Lower lobe of right lung (tissue), 2 donors: ENCODE measurements at regions not wholly inside any gene's neighbourhood (a gene's known extent, or its start where the extent isn't known, plus 50 kb on each side); places are given as distances from the start of the nearest gene placed in this dataset.
"Not testable (repeated sequence)": the region's sequence is repeated elsewhere in the genome, so short reads cannot be mapped to it uniquely, and the experiment has no call there.

ENCODE experiments used
- ATAC-seq, 2 donors: fragments of 200-7000 bp; cut with Tn5 transposase; one replicate each; pipeline ENCODE4 v1.9.1; 2020 to 2022; ENCODE audit warnings: mild to moderate bottlenecking in 2 of 2, moderate library complexity in 2 of 2
- DNase-seq: peaks from one replicate; pipeline ENCODE4 v3.0.0-alpha.2; 2020
- H3K27ac ChIP-seq: fragments of 200-600 bp; one replicate; pipeline ENCODE4 v1.8.0; 2022
- H3K27me3 ChIP-seq: fragments of 200-600 bp; one replicate; pipeline ENCODE4 v1.8.0; 2022; ENCODE audit warnings: low read depth
- H3K36me3 ChIP-seq: fragments of 200-600 bp; one replicate; pipeline ENCODE4 v1.8.0; 2022; ENCODE audit warnings: mild to moderate bottlenecking
- H3K4me1 ChIP-seq: fragments of 200-600 bp; one replicate; pipeline ENCODE4 v1.8.0; 2022
- H3K4me3 ChIP-seq: fragments of 200-600 bp; one replicate; pipeline ENCODE4 v1.8.0; 2022; ENCODE audit warnings: mild to moderate bottlenecking
- H3K9me3 ChIP-seq: fragments of 200-600 bp; one replicate; pipeline ENCODE4 v1.8.0; 2022
- CTCF ChIP-seq: fragments of 200-600 bp; IDR thresholded peaks from one replicate; pipeline ENCODE4 v1.8.0; 2022; ENCODE audit warnings: antibody characterized with exemption, mild to moderate bottlenecking
- intact Hi-C: fragments of 100-400 bp; cut with DNase I; formaldehyde crosslinking; loops from one replicate; pipeline ENCODE4 v1.11.0; 2022
- donor health status: DM: no; HTN: yes; CAD: no; lungs with severe emphysema.

- Histone ChIP-seq H3K9me3 (no peaks in the 10 kb centered on the region), H3K36me3 (no peaks in the 10 kb centered on the region), H3K27ac (no peak overlapping the region), H3K4me1 (no peaks in the 10 kb centered on the region), H3K27me3 (no peaks in the 10 kb centered on the region), H3K4me3 (no peak overlapping the region)
- ATAC-seq (no peak), DNase-seq (no peak)
- intact Hi-C loops: no loop called here
- TF ChIP-seq CTCF: no peak
These were observed 339.2 kb downstream of the ZNF716 start for GRCh38 chr7:57789130-57789529.

- Histone ChIP-seq H3K4me3 (no peak overlapping the region), H3K27ac (no peak overlapping the region), H3K36me3 (no peaks in the 10 kb centered on the region), H3K4me1 (no peaks in the 10 kb centered on the region), H3K9me3 (no peaks in the 10 kb centered on the region), H3K27me3 (no peaks in the 10 kb centered on the region)
- intact Hi-C loops: no loop called here
- TF ChIP-seq CTCF: no peak
- DNase-seq (no peak), ATAC-seq (no peak)
These were observed 369.6 kb downstream of the ZNF716 start for GRCh38 chr7:57819491-57819981.

GRCh38 chr7:57820477-57820876 is 370.5 kb downstream of the ZNF716 start:
- H3K36me3 ChIP-seq: no peaks in the 10 kb centered on the region
- H3K4me3 ChIP-seq: no peak overlapping the region
- ATAC-seq: no peak
- H3K27ac ChIP-seq: no peak overlapping the region
- H3K4me1 ChIP-seq: no peaks in the 10 kb centered on the region
- DNase-seq: no peak
- no peak for TF ChIP-seq CTCF
- no peaks in the 10 kb centered on the region for H3K9me3 ChIP-seq
- intact Hi-C loops: no loop called here
- H3K27me3 ChIP-seq: no peaks in the 10 kb centered on the region

GRCh38 chr7:57821438-57822382 is 371.7 kb downstream of the ZNF716 start:
- Histone ChIP-seq H3K4me1 (no peaks in the 10 kb centered on the region), H3K4me3 (no peak overlapping the region), H3K9me3 (no peaks in the 10 kb centered on the region), H3K27ac (no peak overlapping the region), H3K27me3 (no peaks in the 10 kb centered on the region), H3K36me3 (no peaks in the 10 kb centered on the region)
- no peak for TF ChIP-seq CTCF
- intact Hi-C loops: no loop called here
- DNase-seq: no peak
- no peak for ATAC-seq

GRCh38 chr7:57826548-57826947 is 376.6 kb downstream of the ZNF716 start:
- H3K36me3 ChIP-seq, H3K4me3 ChIP-seq, intact Hi-C loops: not testable (repeated sequence)

DNA sequence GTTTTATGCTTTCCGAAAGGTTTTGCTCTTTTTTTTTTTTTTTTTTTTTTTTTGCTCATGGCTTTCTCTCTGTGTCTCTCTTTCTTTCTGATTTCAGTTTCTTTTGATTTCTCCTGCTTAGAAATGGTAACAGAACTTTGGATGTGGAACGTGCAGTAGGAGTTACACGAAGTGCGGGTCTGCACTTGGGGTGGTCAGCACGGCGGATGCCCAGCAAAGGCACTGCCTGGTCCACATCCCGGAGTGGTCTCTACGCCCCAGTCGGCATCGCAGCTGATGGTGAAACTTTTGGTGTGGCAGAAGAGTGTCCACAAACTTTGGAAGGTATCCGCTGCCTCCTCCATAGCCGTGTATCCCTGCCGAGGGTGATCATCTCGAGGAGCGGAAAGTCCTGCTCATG is 385.2 kb downstream of the ZNF716 start:
- intact Hi-C loops, H3K4me1 ChIP-seq, H3K36me3 ChIP-seq, H3K27ac ChIP-seq, DNase-seq, H3K27me3 ChIP-seq, H3K9me3 ChIP-seq, ATAC-seq, H3K4me3 ChIP-seq: not testable (repeated sequence)

More at GRCh38 chr7:57826548-57826947, 376.6 kb downstream of the ZNF716 start:
- not testable (repeated sequence) for H3K4me1 ChIP-seq, H3K27ac ChIP-seq, H3K27me3 ChIP-seq, ATAC-seq, DNase-seq, H3K9me3 ChIP-seq

- intact Hi-C loops, H3K27me3 ChIP-seq, H3K27ac ChIP-seq, ATAC-seq, H3K4me3 ChIP-seq, H3K9me3 ChIP-seq, H3K36me3 ChIP-seq, DNase-seq, H3K4me1 ChIP-seq: not testable (repeated sequence)
These were observed 389.2 kb downstream of the ZNF716 start for GRCh38 chr7:57839152-57839551.
